ENCODE measurements at regions not wholly inside any gene's neighbourhood (a gene's known extent, or its start where the extent isn't known, plus 50 kb on each side); places are given as distances from the start of the nearest gene placed in this dataset.
"Not testable (repeated sequence)": the region's sequence is repeated elsewhere in the genome, so short reads cannot be mapped to it uniquely, and the experiment has no call there.

- no peak for DNase-seq
Measured at GRCh38 chr1:5623399-5623798, 368.8 kb downstream of the NPHP4 start.

GRCh38 chr1:5622412-5622811 lies 369.8 kb downstream of the NPHP4 start:
- DNase-seq = no peak

- DNase-seq = no peak
Measured at GRCh38 chr1:5621692-5622091, 370.5 kb downstream of the NPHP4 start.

- DNase-seq = no peak
Measured at GRCh38 chr1:5620997-5621396, 371.2 kb downstream of the NPHP4 start.

DNA sequence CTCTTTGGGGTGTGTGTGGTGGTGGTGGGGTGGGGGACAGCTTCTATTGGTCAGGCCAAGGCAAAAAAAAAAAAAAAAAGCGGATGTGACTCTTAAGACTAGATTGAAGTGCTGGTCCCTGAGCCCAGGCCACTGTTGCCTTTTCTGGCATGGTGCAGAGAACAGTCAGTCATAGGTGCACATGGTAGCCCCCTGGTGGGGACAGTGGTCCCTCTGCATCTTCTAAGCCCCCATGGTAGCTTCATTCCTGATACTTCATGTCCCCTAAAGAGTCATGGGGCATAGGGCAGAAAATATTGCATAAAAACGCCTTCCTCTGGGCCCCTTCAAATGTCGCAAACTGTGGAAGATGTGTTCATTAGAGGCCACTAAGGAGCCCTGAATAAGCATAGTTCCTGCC lies 371.8 kb downstream of the NPHP4 start:
- DNase-seq = no peak

- DNase-seq = no peak
Measured at GRCh38 chr1:5619469-5619868, 372.8 kb downstream of the NPHP4 start.

DNA sequence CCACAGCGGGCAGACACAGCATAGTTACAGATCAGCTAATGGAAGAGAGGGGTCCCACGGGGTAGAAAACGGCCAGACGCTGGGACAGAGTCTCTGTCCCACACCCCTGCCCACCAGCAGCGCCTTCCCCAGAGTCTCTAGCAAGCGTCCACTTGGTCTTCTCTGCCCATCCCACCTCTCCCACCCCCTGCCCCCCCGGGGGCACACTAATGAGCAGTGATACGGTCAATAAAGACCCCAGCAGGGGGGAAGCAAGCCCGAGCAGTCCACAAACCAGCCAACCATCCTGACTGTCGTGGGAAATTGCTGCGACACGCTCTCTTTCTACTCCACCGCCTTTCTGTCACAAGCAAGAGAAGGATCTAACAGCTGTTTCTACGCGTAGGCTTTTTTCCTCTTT lies 374.7 kb downstream of the NPHP4 start:
- DNase-seq = no peak

GRCh38 chr1:5617179-5617520 lies 375.1 kb downstream of the NPHP4 start:
- DNase-seq = no peak

GRCh38 chr1:5616366-5617178 lies 375.7 kb downstream of the NPHP4 start:
- no peak for DNase-seq

DNA sequence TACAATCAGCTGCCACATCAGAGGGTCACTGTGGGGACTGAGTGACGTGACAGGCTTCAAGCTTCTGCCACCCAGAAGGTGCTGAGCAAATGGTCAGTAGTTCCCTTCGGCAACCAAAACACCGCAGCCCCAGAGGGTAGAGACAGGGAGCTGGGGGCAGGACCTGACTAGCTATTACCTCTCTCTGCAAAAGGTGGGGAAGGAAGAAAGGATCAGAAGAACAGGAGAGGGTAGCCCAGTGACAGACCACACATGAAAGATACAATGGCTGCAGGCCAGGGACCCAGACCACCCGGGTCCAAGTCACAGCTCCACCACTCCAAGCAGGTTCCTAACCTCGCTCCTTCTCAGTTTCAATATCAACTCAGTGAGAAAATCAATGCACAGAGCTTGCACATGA lies 377.1 kb downstream of the NPHP4 start:
- DNase-seq = no peak

GRCh38 chr1:5613900-5614299 lies 378.3 kb downstream of the NPHP4 start:
- DNase-seq = no peak

- DNase-seq = no peak
Measured at GRCh38 chr1:5611851-5612250, 380.4 kb downstream of the NPHP4 start.

DNA sequence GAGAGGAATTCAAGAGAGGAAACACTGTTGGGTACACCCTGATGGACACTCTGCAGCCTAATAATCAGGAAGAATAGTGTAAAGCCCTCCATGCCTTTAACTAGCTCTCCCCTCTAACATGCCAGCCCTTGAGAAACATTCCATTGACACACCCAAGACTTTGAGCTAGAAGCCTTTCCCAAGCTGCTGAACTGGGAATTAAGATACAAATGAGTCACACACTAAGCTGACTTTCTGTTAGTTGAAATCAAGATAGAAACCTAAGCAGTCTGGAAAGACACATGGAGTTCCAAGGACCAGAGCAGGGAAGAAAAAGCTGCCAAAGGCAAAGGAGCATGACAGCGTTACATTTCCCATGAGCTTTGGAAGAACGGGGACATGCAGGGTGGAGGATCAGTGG lies 380.8 kb downstream of the NPHP4 start:
- DNase-seq = no peak

- DNase-seq = no peak
Measured at GRCh38 chr1:5610432-5610831, 381.8 kb downstream of the NPHP4 start.

- DNase-seq = no peak
Measured at GRCh38 chr1:5603353-5604104, 388.7 kb downstream of the NPHP4 start.

DNA sequence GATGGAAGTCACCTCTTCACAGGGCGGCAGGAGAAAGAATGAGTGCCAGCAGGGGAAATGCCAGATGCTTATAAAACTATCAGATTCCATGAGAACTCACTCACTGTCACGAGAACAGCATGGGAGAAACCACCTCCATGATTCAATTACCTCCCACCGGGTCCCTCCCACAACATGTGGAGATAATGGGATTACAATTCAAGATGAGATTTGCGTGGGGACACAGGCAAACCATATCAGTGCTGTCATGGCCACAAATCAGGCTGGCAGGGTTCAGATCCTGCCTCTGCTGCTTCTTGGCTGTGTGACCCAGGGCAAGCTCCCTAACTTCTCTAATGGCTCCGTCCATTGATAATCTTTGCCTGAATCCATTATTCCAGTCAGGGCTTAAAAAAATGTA lies 389.5 kb downstream of the NPHP4 start:
- not testable (repeated sequence) for DNase-seq

DNA sequence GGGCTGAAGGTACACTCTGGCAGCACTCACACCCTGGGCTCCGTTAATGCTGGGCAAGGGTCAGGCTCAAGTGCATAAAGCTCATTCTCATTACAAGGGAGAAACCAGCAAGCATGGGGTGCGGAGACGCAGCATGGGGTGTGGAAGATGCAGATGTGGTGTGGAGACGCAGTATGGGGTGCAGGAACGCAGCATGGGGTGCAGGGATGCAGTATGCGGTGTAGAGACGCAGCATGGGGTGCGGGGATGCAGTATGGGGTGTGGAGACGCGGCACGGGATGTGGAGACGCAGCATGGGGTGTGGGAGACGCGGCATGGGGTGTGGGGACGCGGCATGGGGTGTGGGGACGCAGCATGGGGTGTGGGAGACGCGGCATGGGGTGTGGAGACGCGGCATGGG lies 390.7 kb downstream of the NPHP4 start:
- no peak for DNase-seq

GRCh38 chr1:5599541-5599940 lies 392.7 kb downstream of the NPHP4 start:
- no peak for DNase-seq

- DNase-seq = no peak
Measured at GRCh38 chr1:5598824-5599395, 393.3 kb downstream of the NPHP4 start.

- DNase-seq = no peak
Measured at GRCh38 chr1:5597991-5598823, 394.0 kb downstream of the NPHP4 start.

- DNase-seq = no peak
Measured at GRCh38 chr1:5597171-5597850, 394.9 kb downstream of the NPHP4 start.

GRCh38 chr1:5596651-5597050 lies 395.6 kb downstream of the NPHP4 start:
- no peak for DNase-seq

Data from AML-193 (cell line).